ENCODE measurements at regions not wholly inside any gene's neighbourhood (a gene's known extent, or its start where the extent isn't known, plus 50 kb on each side); places are given as distances from the start of the nearest gene placed in this dataset.
"Not testable (repeated sequence)": the region's sequence is repeated elsewhere in the genome, so short reads cannot be mapped to it uniquely, and the experiment has no call there.

DNA sequence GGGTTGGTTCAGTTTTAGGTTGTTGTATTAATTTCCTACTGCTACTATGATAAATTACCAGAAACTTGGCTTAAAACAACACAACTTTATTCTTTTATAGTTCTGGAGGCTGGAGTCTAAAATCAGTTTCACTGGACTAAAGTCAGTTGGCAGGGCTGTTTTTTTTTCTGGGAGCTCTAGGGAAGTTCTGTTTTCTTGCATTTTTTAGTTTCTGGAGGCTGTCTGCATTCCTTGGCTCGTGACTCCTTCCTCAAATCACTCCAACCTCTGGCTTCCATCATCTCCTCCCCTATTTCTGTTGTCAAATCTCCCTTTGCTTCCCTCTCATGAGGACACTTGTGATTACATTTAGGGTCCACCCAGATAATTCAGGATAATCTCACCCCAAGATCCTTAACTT is 51.3 kb upstream of the SUB1 start:
- TF ChIP-seq GATA1 (IDR thresholded peaks at IDR 0.05; ENCODE audit: low read depth, low read length) (no peak), POLR2A (IDR thresholded peaks at IDR 0.05; ENCODE audit: low read length) (no peak)
- DNase-seq = no peak

- DNase-seq = no peak
- no peak for TF ChIP-seq GATA1 (IDR thresholded peaks at IDR 0.05; ENCODE audit: low read depth, low read length)
- TF ChIP-seq POLR2A (IDR thresholded peaks at IDR 0.05; ENCODE audit: low read length) = no peak
These were observed 53.4 kb upstream of the SUB1 start for GRCh38 chr5:32531885-32532520.

GRCh38 chr5:32527321-32527720 is 58.0 kb upstream of the SUB1 start:
- DNase-seq = not testable (repeated sequence)

DNA sequence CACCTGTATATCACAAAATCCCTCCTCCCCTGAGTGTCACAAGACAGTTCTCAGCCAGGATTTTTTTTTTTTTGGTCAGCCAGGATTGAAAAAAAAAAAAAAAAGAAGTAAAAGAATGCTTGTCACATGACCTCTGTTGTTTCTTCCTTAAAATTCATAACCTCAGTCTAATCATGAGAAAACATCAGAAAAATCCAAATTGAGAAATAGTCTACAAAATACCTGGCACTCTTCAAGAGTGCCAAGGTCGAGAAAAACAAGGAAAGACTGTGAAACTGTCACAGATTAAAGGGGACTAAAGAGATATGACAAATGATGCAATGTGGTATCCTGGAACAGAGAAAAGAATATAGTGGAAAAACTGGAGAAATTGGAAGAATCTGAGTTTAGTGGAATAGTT is 58.5 kb upstream of the SUB1 start:
- DNase-seq = no peak
- TF ChIP-seq GATA1 (IDR thresholded peaks at IDR 0.05; ENCODE audit: low read depth, low read length) (no peak), POLR2A (IDR thresholded peaks at IDR 0.05; ENCODE audit: low read length) (no peak)

GRCh38 chr5:32523625-32524024 is 61.7 kb upstream of the SUB1 start:
- DNase-seq = peak in 1 of 2 experiments; percentile 4
- TF ChIP-seq POLR2A (IDR thresholded peaks at IDR 0.05; ENCODE audit: low read length) (no peak), GATA1 (IDR thresholded peaks at IDR 0.05; ENCODE audit: low read depth, low read length) (no peak)

GRCh38 chr5:32522429-32523143 is 62.8 kb upstream of the SUB1 start:
- no peak for DNase-seq
- no peak for TF ChIP-seq POLR2A (IDR thresholded peaks at IDR 0.05; ENCODE audit: low read length)

GRCh38 chr5:32521481-32521880 is 63.9 kb upstream of the SUB1 start:
- DNase-seq = no peak
- TF ChIP-seq GATA1 (IDR thresholded peaks at IDR 0.05; ENCODE audit: low read depth, low read length) (no peak), POLR2A (IDR thresholded peaks at IDR 0.05; ENCODE audit: low read length) (no peak)

DNA sequence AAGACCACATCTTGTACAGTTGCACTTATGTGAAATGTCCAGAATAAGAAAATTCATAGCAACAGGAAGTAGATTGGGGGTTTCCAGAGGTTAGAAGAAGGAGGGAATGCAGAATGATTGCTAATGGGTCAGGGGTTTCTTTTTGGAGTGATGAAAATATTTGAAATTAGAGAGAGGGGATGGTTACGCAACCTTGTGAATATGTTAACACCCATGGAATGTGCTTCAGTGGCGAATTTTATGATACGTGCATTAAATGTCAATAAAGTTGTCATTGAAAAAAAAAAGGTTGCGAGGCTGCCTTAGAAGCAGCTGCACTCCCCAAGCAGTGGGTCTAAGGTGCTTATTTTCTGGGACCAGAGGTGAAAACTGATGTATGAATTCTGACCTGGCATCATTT is 64.4 kb upstream of the SUB1 start:
- DNase-seq = no peak
- TF ChIP-seq GATA1 (IDR thresholded peaks at IDR 0.05; ENCODE audit: low read depth, low read length) = no peak
- no peak for TF ChIP-seq POLR2A (IDR thresholded peaks at IDR 0.05; ENCODE audit: low read length)

- TF ChIP-seq POLR2A (IDR thresholded peaks at IDR 0.05; ENCODE audit: low read length) (no peak), GATA1 (IDR thresholded peaks at IDR 0.05; ENCODE audit: low read depth, low read length) (no peak)
- DNase-seq = no peak
These were observed 65.0 kb upstream of the SUB1 start for GRCh38 chr5:32520356-32520755.

DNA sequence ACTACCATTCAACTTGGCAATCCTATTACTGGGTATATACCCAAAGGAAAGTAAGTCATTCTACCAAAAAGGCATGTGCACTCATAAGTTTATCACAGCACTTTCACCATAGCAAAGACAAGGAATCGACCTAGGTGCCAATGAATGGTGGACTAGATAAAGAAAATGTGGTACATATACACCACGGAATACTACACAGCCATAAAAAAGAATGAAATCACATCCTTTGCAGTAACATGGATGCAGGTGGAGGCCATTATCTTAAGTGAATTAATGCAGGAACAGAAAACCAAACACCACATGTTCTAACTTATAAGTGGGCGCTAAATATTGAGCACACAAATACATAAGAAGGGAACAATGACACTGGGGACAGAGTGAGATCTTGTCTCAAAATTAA is 65.8 kb upstream of the SUB1 start:
- DNase-seq = no peak
- TF ChIP-seq GATA1 (IDR thresholded peaks at IDR 0.05; ENCODE audit: low read depth, low read length) = no peak
- TF ChIP-seq POLR2A (IDR thresholded peaks at IDR 0.05; ENCODE audit: low read length) = no peak

DNA sequence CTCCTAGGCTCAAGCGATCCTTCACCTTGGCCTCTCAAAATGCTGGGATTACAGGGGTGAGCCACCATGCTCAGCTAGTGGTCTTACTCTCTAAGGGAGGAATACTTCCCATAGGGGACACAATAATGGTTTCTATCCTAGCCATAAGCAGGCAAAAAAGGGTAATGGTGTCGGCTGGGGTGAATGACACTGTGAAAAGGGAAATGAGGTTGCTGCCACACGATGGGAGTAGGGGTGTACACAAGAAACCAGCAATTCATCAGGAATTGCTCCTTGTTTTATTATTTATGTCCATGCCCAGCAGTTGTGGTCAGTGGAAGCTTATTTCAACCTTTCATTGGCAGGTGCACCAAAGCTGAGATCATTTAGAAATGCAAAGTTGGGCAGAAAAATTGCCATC is 70.3 kb upstream of the ZFR start:
- no peak for TF ChIP-seq GATA1 (IDR thresholded peaks at IDR 0.05; ENCODE audit: low read depth, low read length)
- TF ChIP-seq POLR2A (IDR thresholded peaks at IDR 0.05; ENCODE audit: low read length) = no peak
- no peak for DNase-seq

- no peak for DNase-seq
- TF ChIP-seq POLR2A (IDR thresholded peaks at IDR 0.05; ENCODE audit: low read length) (no peak), GATA1 (IDR thresholded peaks at IDR 0.05; ENCODE audit: low read depth, low read length) (no peak)
These were observed 68.4 kb upstream of the ZFR start for GRCh38 chr5:32512926-32513325.

GRCh38 chr5:32511776-32512374 is 67.3 kb upstream of the ZFR start:
- TF ChIP-seq POLR2A (IDR thresholded peaks at IDR 0.05; ENCODE audit: low read length) = no peak
- no peak for TF ChIP-seq GATA1 (IDR thresholded peaks at IDR 0.05; ENCODE audit: low read depth, low read length)
- no peak for DNase-seq

GRCh38 chr5:32510860-32511259 is 66.3 kb upstream of the ZFR start:
- no peak for TF ChIP-seq GATA1 (IDR thresholded peaks at IDR 0.05; ENCODE audit: low read depth, low read length)
- TF ChIP-seq POLR2A (IDR thresholded peaks at IDR 0.05; ENCODE audit: low read length) = no peak
- DNase-seq = no peak

Data from erythroblast (primary cell).